Activated CD4-positive, alpha-beta T cell treated with anti-CD3 and anti-CD28 coated beads for 48 hours (primary cell): ENCODE measurements at regions not wholly inside any gene's neighbourhood (a gene's known extent, or its start where the extent isn't known, plus 50 kb on each side); places are given as distances from the start of the nearest gene placed in this dataset.
"Not testable (repeated sequence)": the region's sequence is repeated elsewhere in the genome, so short reads cannot be mapped to it uniquely, and the experiment has no call there.

Experiments used
- DNase-seq: peaks from one replicate; pipeline ENCODE4 v3.0.0-alpha.2; 2020

DNA sequence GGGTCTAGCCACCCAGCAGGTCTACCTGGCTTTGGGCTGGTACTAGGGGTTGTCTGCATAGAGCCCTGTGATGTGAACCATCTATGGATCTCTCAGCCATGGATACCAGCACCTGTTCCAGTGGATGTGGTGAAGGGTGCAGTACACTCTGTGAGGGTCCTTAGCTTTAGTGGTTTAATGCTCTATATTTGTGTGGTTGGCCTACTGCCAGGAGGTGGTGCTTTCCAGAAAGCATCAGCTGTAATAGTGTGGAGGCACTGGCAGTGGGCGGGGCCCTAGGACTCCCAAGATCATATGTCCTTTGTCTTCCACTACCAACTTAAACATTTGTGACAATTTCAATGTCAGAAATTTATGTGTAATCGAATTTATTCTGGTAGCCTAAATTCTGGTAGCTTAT lies 1065.1 kb downstream of the RPIA start:
- DNase-seq: not testable (repeated sequence)

DNA sequence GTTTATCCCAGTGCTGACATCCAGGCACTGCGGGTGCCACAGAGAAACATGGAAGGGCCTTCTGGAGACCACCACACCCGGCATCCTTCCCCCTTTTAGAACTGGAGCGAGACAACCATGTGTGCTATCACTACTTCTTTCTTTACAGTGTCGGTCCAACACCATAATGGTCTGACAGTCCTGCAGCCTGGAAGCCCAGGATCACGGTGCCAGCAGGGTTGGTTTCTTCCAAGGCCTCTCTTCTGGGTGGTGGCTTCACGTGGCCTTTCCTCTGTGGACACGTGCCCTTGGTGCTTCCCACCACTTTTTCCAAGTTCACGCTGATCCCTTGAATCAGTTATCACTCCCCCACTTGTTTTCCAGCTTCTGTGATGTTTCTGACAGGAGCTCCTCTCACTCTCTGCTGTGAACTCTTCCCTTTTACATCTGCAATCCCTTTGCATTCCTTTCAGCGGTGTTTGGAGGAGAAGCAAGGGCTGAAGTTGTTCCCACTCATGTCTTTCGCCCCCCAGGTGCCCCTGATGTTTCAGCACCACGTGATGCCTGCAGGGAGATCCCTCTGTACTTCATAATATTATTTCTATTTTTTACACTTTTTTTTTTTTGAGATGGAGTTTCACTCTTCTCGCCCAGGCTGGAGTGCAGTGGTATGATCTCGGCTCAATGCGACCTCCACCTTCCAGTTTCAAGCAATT lies 1067.0 kb downstream of the RPIA start:
- DNase-seq: not testable (repeated sequence)

DNA sequence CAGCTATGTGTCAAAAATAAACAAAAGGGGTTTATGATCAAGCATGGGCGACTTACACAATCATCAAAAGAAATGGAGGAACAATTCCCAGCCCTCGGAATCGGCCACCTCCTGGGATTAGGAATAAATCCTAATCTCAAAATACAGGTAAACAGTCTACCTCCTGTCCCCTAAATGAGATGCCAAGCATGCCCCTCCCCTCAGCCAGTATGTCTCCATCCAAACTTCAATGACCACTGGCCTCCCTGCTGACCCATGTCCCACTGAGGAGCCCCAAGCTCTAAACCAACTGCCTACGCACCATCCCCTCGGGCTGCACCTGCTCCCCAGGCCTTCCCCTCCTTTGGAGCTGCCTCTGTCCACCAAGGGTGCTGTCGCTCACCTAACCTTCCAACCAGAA lies 1069.3 kb downstream of the RPIA start:
- DNase-seq: not testable (repeated sequence)

DNA sequence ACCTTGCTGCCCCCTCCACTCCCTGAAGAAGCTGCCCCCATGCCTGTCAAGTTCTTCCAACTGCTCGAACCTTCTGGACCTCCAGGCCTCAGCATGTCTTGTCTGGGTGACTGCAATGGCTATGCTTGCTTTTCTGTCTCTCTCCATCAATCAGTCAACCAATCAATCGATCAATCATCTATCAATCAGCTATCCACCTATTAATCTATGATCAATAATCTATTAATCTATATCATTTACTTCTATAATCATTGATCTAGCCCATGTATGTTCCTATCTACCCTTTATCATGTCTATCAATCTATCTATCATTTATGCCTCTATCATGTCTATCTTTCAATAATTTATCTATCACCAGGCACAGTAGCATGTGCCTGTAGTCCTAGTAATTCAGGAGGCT lies 1069.7 kb downstream of the RPIA start:
- DNase-seq: not testable (repeated sequence)

DNA sequence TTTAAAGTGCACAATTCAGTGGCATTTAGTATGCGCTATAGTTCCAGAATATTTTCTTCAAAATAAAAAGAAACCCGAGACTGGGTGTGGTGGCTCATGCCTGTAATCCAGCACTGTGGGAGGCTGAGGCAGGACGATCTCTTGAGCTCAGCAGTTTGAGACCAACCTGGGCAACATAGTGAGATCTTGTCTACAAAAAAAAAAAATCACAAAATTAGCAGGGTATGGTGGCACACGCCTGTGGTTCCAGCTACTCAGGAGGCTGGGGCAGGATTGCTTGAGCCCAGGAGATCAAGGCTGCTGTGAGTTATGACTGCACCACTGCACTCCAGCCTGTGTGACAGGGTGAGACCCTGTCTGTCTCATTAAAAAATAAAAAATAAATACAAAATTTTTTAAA lies 1070.4 kb downstream of the RPIA start:
- DNase-seq: not testable (repeated sequence)

DNA sequence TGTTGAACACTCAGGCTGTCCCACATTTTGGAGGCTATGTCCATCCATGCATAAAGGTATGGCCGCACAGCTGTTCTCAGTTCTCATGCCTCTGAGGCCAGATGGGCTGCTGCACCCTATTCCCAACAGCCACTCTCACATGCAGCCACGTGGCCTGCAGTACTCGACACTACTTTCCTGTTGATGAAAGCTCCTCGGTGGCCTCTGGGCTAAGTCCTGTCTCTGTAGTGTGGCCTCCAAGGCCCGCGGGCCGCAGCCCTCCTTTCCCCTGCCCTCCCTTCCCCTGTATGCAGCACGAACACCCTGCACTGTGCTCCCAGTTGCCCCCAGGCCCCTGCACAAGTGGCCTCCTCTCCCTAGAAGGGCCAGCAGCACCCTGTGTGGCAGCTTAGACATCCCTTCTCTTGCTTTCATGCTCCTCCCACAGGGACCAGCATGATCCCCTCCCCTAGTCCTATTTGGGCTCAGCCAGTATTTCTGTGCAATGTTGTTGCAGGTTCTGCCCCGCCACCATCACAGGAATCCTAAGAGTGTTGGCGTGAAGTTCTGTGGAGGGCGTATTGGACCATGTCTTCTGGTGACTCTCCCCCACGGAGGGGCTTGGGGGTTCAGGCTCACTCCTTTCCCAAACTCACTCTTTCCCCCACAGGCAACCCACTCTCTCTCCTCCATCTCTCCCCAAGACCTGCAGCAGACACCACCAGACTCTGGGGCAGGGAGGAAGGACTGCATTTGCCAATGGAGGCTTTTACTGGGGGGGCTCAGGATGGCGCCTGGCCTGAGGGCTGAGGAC lies 1071.2 kb downstream of the RPIA start:
- DNase-seq: not testable (repeated sequence)

DNA sequence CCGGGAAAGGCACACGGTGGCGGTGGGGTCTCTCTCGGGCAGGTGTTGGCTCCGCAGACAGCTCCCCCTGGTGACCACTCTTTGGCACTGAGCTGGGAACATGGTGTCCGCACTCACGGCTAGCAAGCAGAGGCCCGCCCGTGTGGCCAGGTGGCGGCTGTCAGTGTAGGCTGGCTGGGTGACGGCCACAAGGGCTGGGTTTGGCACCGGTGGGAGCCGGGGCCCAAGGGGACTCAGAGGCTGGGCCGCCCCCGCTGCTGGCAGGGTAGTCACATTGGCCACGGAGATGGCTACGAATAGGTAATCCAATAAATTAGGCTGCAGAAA lies 1071.7 kb downstream of the RPIA start:
- DNase-seq: no peak

DNA sequence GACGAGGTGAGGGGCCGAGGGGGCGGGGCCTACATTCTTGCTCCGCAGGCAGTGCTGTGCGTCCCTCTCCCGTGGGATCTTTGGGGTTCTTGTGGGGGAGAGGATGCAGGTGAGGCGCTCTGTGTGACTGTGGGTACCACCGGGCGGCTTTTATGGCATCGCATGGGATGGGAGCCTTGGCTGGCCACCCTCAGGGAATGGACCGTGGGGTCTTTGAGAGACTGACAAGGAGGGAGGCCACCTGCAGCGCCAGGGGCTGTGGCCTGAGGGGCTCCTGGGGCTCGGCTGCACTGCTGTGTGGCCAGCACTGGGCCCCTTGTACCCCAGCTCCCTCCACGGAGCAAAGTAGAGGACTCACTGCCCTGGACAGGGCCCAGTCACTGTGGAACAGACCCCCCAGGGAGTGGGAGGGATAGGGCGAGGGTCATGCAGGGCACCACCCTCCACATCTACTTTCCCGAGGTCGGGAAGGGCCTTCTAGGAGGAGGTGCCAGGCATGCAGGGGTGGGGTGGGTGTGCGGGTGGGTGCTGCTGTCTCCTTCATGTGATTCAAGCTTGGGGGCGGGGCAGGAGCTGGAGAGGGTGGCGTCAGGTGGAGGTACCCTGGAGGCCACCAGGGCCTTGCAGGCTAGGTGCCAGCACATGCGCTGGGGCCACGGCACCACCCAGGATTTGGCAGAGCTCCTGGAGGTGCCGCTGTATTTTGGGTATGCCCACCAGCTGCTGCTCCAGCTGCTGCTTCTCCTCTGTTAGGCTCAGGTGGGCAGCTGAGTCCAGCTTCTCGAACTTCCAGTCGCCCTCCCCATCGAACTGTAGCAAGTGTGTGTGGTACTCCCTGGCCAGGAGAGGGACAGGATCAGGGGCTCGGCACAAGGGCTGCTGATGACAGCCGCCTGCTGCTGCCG lies 1072.4 kb downstream of the RPIA start:
- DNase-seq: no peak

DNA sequence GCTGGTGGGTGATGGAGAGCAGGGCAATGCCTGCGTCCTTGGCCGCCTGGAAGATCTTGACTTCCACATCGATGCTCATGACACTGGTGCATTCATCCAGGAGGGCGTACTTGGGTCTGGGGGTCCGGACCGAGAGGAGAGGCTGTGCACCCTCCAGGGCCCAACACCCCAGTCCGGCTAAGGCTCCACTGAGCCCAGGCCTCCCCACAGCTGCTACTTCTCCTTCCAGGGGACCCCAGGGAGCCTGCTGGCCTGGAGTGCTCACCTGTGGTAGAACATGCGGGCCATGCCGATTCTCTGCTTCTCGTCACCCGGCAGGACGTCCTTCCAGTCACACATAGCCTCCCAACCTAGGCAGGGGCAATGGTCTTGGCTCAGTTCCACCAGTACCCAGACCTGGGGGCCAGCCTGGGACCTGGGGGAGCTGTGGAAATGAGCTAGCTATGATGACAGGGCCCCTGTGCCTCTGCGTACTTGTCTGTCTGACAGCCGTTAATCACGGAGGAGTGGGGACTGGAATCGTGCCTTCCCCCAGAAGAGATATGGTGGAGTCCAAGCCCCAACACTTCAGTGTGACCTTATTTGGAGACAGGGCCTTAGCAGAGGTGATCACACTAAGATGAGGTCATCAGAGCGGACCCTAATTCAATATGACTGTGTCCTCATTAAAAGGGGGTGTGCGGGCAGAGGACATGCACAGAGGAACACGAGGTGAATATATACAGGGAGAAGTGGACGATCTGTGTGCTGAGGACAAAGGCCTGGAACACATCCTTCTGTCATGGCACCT lies 1073.3 kb downstream of the RPIA start:
- DNase-seq: not testable (repeated sequence)

DNA sequence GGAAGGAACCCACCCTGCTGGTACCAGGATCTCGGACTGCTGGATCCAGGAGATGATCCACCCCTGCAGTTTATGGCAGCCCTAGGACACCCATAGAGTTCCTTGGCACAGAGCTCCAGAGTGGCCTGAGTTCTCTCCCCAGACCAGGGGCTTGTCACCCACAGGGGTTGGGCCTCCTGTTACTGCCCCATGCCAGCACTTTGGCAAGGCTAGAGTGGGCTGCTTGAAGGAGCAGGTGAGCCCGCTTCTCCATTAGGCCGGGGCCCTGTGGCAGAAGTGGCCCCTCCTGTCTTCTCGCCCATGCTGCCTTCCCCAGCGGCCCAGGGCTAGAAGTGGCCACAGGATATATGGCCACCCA lies 1073.9 kb downstream of the RPIA start:
- not testable (repeated sequence) for DNase-seq

DNA sequence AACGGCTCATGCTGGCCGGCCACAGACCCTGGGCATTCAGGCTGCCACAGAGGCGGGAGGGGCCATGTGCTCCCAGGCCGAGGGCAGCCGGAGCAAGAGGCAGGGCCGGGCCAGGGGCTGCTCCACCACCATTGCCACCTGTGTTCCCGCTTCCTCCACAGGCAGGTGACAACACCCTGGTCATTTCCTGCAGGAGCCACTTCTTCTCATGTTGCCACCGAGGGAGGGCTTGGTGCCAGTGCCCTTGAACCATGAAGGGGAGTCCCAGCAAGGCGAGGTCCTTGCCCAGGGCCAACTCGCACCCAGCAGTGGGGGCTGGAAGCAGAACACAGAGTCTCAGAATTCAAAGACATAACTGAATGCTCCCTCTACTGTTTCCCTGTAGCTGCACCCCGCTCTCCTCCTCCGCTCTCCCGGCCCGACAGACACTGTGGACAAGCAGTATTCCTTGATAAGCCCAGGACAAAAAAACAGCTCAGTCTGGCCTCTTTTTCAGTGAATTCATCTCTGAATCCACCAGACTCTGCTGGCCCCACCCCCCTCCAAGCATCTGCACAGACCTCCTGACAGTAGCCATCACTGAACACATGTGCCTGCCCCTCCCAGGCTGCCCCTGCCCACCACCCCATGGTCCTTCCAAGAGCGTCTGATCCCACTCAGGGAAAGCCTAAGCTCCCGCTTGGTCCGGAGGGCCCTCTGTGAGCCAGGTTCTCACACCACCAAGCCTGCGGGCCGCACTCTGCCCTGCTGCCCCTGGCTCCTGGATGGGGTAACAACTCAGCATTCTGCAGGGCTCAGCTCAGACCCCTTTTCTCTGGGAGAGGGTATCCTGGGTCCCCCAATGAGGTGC lies 1074.9 kb downstream of the RPIA start:
- DNase-seq: not testable (repeated sequence)

DNA sequence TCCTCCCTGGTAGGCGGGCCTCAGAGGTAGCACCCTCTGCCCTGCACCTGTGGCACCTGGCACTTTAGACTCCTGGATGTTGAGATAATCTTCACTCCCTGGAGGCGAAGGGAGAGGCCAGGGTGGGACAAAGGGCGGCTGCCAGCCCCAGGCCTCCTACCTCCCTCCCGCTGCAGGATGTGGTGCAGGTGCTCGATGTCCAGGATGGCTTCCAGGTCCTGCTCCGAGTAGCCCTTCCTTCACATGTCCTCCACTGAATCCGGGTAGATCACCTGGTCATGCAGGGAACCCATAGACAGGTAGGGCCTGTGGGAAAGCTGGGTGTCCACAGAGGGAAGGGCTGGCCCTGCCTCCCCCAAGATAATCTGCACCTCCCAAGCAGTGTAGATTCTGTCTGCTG lies 1075.6 kb downstream of the RPIA start:
- DNase-seq: not testable (repeated sequence)

DNA sequence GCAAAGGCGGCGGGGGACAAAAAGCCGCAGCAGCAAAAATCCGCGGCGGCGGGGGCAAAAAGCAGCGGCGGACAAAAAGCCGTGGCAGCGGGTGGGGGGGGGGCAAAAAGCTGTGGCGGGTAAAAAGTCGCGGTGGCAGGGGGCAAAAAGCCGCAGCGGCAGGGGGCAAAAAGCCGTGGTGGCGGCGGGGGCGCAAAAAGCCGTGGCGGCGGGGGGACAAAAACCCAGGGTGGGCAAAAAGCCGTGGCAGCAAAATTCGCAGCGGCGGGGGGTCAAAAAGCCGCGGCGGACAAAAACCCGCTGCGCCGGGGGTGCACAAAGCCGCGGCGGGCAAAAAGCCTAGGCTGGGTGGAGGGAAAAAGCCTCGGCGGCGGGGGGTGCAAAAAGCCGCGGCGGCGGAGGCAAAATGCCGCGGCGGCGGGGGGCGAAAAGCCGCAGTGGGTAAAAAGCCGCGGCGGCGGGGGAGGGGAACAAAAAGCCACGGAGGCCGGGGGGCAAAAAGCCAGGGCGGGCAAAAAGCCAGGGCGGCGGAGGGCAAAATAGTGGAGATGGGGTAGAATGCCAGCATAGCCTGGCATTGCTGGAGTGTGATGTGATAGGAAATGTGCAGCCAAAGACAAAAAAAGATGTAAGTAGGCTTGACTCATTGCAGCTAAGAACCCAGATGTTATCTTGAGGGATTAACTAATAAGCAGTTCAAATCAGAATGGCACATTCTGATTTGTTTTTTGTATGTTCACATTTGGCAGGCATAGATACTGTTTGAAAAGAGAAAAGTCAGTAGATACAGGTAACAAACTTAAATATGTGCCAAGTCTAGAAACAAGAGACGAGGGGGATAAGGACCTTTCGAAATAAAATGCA lies 1076.3 kb downstream of the RPIA start:
- no peak for DNase-seq

DNA sequence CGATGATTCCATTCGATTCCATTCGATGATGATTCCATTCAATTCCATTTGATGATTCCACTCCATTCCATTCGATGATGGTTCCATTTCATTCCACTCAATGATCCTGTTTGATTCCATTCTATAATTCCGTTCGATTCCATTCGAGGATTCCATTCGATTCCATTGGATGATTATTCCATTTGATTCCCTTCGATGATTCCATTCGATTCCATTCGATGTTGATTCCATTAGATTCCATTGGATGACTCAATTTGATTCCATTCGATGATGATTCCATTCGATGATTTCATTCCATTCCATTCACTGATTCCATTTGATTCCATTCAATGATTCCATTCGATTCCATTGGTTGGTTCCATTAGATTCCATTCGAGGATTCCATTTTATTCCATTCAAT lies 1084.4 kb downstream of the RPIA start:
- no peak for DNase-seq

DNA sequence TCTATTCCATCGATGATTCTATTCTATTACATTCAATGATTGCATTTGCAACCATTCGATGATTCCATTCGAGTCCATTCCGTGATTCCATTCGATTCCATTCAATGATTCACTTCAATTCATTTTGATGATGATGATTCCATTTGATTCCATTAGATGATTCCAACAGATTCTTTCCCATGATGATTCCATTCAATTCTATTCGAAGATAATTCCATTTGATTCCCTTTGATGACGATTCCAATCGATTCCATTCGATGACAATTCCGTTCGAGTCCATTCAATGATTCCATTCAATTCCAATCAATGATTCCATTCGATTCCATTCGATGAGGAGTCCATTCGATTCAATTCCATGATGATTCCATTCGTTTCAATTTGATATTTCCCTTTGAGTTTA lies 1088.8 kb downstream of the RPIA start:
- no peak for DNase-seq

DNA sequence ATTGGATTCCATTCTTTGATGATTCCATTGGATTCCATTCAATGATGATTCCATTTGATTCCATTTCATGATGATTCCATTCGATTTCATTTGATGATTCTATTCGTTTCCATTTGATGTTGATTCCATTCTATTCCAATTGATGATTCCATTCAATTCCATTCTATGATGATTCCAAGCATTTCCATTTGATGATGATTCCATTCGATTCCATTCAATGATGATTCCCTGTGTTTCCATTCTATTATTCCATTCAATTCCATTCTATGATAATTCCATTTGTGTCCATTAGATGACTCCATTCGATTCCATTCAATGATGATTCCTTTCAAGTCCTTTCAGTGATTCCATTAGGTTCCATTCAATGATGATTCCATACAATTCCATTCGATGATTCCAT lies 1090.5 kb downstream of the RPIA start:
- DNase-seq: no peak

DNA sequence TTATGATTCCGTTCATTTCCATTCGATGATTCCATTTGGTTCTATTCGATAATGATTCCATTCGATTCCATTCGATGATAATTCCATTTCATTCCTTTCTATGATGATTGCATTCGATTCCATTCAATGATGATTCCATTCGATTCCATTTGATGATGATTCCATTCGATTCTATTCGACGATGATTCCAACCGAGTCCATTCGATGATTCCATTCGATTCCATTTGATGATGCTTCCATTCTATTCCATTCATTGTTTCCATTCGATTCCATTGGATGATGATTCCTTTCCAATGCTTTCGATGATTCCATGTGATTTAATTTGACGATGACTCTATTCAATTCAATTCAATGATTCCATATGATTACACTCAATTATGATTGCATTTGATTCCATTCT lies 1093.5 kb downstream of the RPIA start:
- DNase-seq: no peak

DNA sequence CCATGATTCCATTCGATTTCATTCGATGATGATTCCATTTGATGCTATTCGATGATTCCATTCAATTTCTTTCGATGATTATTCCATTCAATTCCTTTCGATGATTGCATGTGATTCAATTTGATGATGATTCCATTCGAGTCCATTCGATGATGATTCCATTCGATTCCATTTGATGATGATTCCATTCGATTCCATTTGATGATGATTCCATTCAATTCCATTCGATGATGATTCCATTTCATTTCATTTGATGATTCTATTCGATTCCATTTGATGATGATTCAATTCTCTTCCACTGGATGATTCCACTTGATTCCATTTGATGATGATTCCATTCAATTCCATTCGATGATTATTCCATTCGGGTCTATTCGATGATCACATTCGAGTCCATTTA lies 1094.1 kb downstream of the RPIA start:
- DNase-seq: not testable (repeated sequence)

DNA sequence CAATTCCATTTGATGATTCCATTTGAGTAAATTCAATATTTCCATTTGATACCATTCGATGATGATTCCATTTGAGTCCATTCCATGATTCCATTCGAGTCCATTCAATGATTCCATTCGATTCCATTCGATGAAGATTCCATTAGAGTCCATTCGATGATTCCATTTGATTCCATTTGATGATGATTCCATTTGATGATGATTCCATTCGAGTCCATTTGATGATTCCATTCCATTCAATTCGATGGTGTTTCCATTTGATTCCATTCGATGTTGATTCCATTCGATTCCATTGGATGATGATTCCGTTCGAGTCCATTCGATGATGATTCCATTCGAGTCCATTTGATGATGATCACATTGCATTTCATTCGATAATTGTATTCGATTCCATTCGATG lies 1095.2 kb downstream of the RPIA start:
- not testable (repeated sequence) for DNase-seq

DNA sequence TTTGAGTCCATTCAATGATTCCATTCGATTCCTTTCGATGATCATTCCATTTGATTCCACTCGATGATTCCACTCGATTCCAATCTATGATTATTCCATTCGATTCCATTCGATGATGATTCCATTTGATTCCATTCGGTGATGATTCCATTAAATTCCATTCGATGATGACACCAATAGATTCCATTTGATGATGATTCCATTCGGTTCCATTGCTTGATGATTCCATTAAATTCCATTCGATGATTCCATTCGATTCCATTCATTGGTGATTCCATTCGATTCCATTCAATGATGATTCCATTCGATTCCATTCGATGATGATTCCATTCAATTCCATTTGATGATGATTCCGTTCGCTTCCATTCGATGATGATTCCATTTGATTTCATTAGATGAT lies 1104.1 kb downstream of the RPIA start:
- not testable (repeated sequence) for DNase-seq
